ENCODE measurements at regions not wholly inside any gene's neighbourhood (a gene's known extent, or its start where the extent isn't known, plus 50 kb on each side); places are given as distances from the start of the nearest gene placed in this dataset.

GRCh38 chr3:67819447-67819846 lies 165.0 kb upstream of the SUCLG2 start:
- Histone ChIP-seq H3K4me1 (no peaks in the 10 kb centered on the region), H3K36me3 (no peaks in the 10 kb centered on the region), H3K27me3 (no peaks in the 10 kb centered on the region), H3K4me3 (no peak overlapping the region), H3K9me3 (no peaks in the 10 kb centered on the region), H3K27ac (no peak overlapping the region)
- 34 to 52% (median 46%) methylated on average over 1 of the region's 1 CpG for WGBS, 5 donors
- DNase-seq = peak in 1 of 2 donors; percentile 31
- intact Hi-C loops (cut with DNase I; ENCODE audit: low total_unique reads) = no loop called here
- TF ChIP-seq EP300 (IDR thresholded peaks at IDR 0.05) = no peak
- peak in 1 of 7 experiments; percentile 13 for TF ChIP-seq CTCF (IDR thresholded peaks at IDR 0.05)
- no peak for TF ChIP-seq POLR2A (IDR thresholded peaks at IDR 0.05)
- no peak for TF ChIP-seq POLR2AphosphoS5 (IDR thresholded peaks at IDR 0.05)

GRCh38 chr3:67809370-67809935 lies 155.0 kb upstream of the SUCLG2 start:
- intact Hi-C loops (cut with DNase I; ENCODE audit: low total_unique reads) = no loop called here
- DNase-seq = no peak
- H3K4me1 ChIP-seq = no peaks in the 10 kb centered on the region
- H3K36me3 ChIP-seq = no peaks in the 10 kb centered on the region
- TF ChIP-seq POLR2AphosphoS5 (IDR thresholded peaks at IDR 0.05) (no peak), EP300 (IDR thresholded peaks at IDR 0.05) (no peak), CTCF (IDR thresholded peaks at IDR 0.05) (no peak), POLR2A (IDR thresholded peaks at IDR 0.05) (no peak)
- H3K27ac ChIP-seq = no peak overlapping the region
- no peaks in the 10 kb centered on the region for H3K27me3 ChIP-seq
- H3K9me3 ChIP-seq = no peaks in the 10 kb centered on the region
- 76 to 80% (median 77%) methylated on average over 4 of the region's 4 CpGs for WGBS, 5 donors
- no peak overlapping the region for H3K4me3 ChIP-seq

GRCh38 chr3:67808906-67809305 lies 154.5 kb upstream of the SUCLG2 start:
- Histone ChIP-seq H3K9me3 (peaks cover 0 to 5% (median 0%) of the 10 kb centered on the region in 4 donors), H3K27me3 (no peaks in the 10 kb centered on the region), H3K4me1 (no peaks in the 10 kb centered on the region), H3K4me3 (no peak overlapping the region), H3K27ac (no peak overlapping the region), H3K36me3 (no peaks in the 10 kb centered on the region)
- no peak for TF ChIP-seq EP300 (IDR thresholded peaks at IDR 0.05)
- TF ChIP-seq CTCF (IDR thresholded peaks at IDR 0.05) = no peak
- TF ChIP-seq POLR2AphosphoS5 (IDR thresholded peaks at IDR 0.05) = no peak
- no peak for TF ChIP-seq POLR2A (IDR thresholded peaks at IDR 0.05)
- intact Hi-C loops (cut with DNase I; ENCODE audit: low total_unique reads) = no loop called here
- no peak for DNase-seq
- WGBS, 5 donors = 68 to 83% (median 80%) methylated on average over 2 to 3 of the region's 3 CpGs

GRCh38 chr3:67804578-67804977 lies 150.2 kb upstream of the SUCLG2 start:
- H3K27me3 ChIP-seq = no peaks in the 10 kb centered on the region
- no peaks in the 10 kb centered on the region for H3K36me3 ChIP-seq
- DNase-seq = no peak
- intact Hi-C loops (cut with DNase I; ENCODE audit: low total_unique reads) = no loop called here
- TF ChIP-seq POLR2A (IDR thresholded peaks at IDR 0.05) = no peak
- TF ChIP-seq CTCF (IDR thresholded peaks at IDR 0.05) = no peak
- TF ChIP-seq EP300 (IDR thresholded peaks at IDR 0.05) = no peak
- no peak for TF ChIP-seq POLR2AphosphoS5 (IDR thresholded peaks at IDR 0.05)
- no peaks in the 10 kb centered on the region for H3K4me1 ChIP-seq
- H3K4me3 ChIP-seq = no peak overlapping the region
- H3K9me3 ChIP-seq = peaks cover 0 to 6% (median 2%) of the 10 kb centered on the region in 4 donors
- 88 to 95% (median 89%) methylated on average over 3 of the region's 3 CpGs for WGBS, 5 donors
- H3K27ac ChIP-seq = no peak overlapping the region
